Fibroblast of lung (primary cell): ENCODE measurements at regions not wholly inside any gene's neighbourhood (a gene's known extent, or its start where the extent isn't known, plus 50 kb on each side); places are given as distances from the start of the nearest gene placed in this dataset.
A peak's percentile ranks its signal among the peaks of the same experiment; 100 is the strongest.

Source experiments
- CTCF ChIP-seq, 2 donors: IDR thresholded peaks in 1 of 2; conservative IDR thresholded peaks in 1 of 2; 1 replicate in 1 of 2; 2 replicates in 1 of 2; pipeline ENCODE4 v1.5.1; 2011 to 2012; ENCODE audit warnings: low read length in 2 of 2, control low read depth in 1 of 2, inconsistent platforms in 1 of 2, low read depth in 1 of 2, mild to moderate bottlenecking in 1 of 2
- EZH2 ChIP-seq: IDR thresholded peaks from 2 replicates; pipeline ENCODE4 v1.5.1; 2012; ENCODE audit warnings: low read length, control low read depth, mild to moderate bottlenecking; ENCODE audit errors: missing control alignments

- TF ChIP-seq CTCF (conservative IDR thresholded peaks at IDR 0.05 in 1 of 2, IDR thresholded peaks at IDR 0.05 in 1 of 2; ENCODE audit: low read depth in 1 of 2, low read length in 2 of 2) (peak in 1 of 2 donors; percentile 3), EZH2 (no peak)
Measured at GRCh38 chr9:14418301-14418940, 104.5 kb upstream of the NFIB start.
